Heart right ventricle (tissue), 16 donors: ENCODE measurements at regions not wholly inside any gene's neighbourhood (a gene's known extent, or its start where the extent isn't known, plus 50 kb on each side); places are given as distances from the start of the nearest gene placed in this dataset.

Experiments used
- ATAC-seq, 8 donors: fragments of 200-7000 bp; cut with Tn5 transposase; one replicate each; pipeline ENCODE4 v1.9.1; 2020; ENCODE audit warnings: mild to moderate bottlenecking in 8 of 8, moderate library complexity in 8 of 8, moderate number of reproducible peaks in 1 of 8
- DNase-seq, 2 donors: peaks; one replicate each; pipeline ENCODE4 v3.0.0-alpha.2; 2020
- H3K27ac ChIP-seq, 10 donors: fragments of 200-600 bp; sonication (generic) in 2 of 10; one replicate each; pipeline versions ENCODE4 v1.5.0 to v1.8.0; 2020 to 2022; ENCODE audit warnings: mild to moderate bottlenecking in 3 of 10
- H3K27me3 ChIP-seq, 7 donors: fragments of 200-600 bp; one replicate each; pipeline ENCODE4 v1.8.0; 2021 to 2022; ENCODE audit warnings: mild to moderate bottlenecking in 2 of 7
- H3K36me3 ChIP-seq, 9 donors: fragments of 200-600 bp; sonication (generic) in 1 of 9; one replicate each; pipeline versions ENCODE4 v1.5.0 to v1.8.0; 2020 to 2022; ENCODE audit warnings: mild to moderate bottlenecking in 2 of 9
- H3K4me1 ChIP-seq, 9 donors: fragments of 200-600 bp; sonication (generic) in 1 of 9; one replicate each; pipeline versions ENCODE4 v1.5.0 to v1.8.0; 2020 to 2022; ENCODE audit warnings: mild to moderate bottlenecking in 4 of 9
- H3K4me3 ChIP-seq, 10 donors: fragments of 200-600 bp; sonication (generic) in 2 of 10; one replicate each; pipeline versions ENCODE4 v1.5.0 to v1.8.0; 2020 to 2022; ENCODE audit warnings: mild to moderate bottlenecking in 7 of 10, moderate library complexity in 2 of 10
- H3K9me3 ChIP-seq, 11 donors: fragments of 200-600 bp in 10 of 11; sonication (generic) in 2 of 11; one replicate each; pipeline versions ENCODE4 v1.5.0 to v1.8.0; 2013 to 2022; ENCODE audit warnings: mild to moderate bottlenecking in 2 of 11, control low read depth in 1 of 11, moderate library complexity in 1 of 11
- WGBS, 2 donors: extraction: QIAGEN DNeasy Blood & Tissue Kit; methylation state at CpG; one replicate each; pipeline ENCODE4 v1.1.7; 2013; ENCODE audit warnings: inconsistent platforms in 1 of 2; 5-methylcytosine and 5-hydroxymethylcytosine counted together
- intact Hi-C, 10 donors: fragments of 100-400 bp; cut with DNase I; formaldehyde crosslinking; loops; one replicate each; pipeline versions ENCODE4 v1.11.1 to v1.14.2; 2022
- TF ChIP-seq, protein P1 (sequence below), 9 donors: fragments of 200-600 bp; sonication (generic) in 2 of 9; IDR thresholded peaks; one replicate each; pipeline versions ENCODE4 v1.5.0 to v1.8.0; 2021 to 2022; ENCODE audit warnings: antibody characterized with exemption in 9 of 9, mild to moderate bottlenecking in 5 of 9, moderate library complexity in 1 of 9
- donor health status: Arrhythmogenic right ventricular cardiomyopathy.
- donor health status: ischemic (EF 13 %, LVEDD 7.1; RV severe dilation, severe dysfunction).
- donor health status: healthy with polysubstance abuse.
- donor health status: DM: no; HTN: yes; CAD: no.
- donor health status: DM: no; HTN: no; CAD: no.
- donor health status: ischemic (EF 25% LVEDD 6.9; RV normal size, moderate dysfunction).
- donor health status: ischemic (EF 25% LVEDD 5.7; RV mildly dilated, moderate dysfunction).
- donor health status: healthy.
- donor health status: DM: yes; HTN: yes; CAD: no.
- donor health status: Ischemic cardiomyopathy.
- donor health status: ischemic (EF 35%, LVEDD 5.7; RV mildly dilated, moderate dysfunction).
- donor health status: nonischemic (EF 11% LVEDD 7.7; RV severe dilation, severe dysfunction).
- donor health status: DM: yes; HTN: yes; CAD: no.
- donor health status: PGD.
- donor health status: ischemic (EF 29% LVEDD 5.4; RV normal size, mild dysfunction).
- donor health status: nonischemic (EF 23%, LVEDD 6.1; RV moderate dilation, normal function).

GRCh38 chr1:217029281-217030157 lies 306.3 kb upstream of the ESRRG start:
- 64 to 75% methylated on average over 13 of the region's 13 CpGs for WGBS, 2 donors
- peak in 1 of 8 donors; percentile 29 for ATAC-seq
- H3K27ac ChIP-seq = peak overlapping the region in 1 of 10 donors; percentile 34
- no peaks in the 10 kb centered on the region for H3K36me3 ChIP-seq
- TF ChIP-seq, protein P1, sequence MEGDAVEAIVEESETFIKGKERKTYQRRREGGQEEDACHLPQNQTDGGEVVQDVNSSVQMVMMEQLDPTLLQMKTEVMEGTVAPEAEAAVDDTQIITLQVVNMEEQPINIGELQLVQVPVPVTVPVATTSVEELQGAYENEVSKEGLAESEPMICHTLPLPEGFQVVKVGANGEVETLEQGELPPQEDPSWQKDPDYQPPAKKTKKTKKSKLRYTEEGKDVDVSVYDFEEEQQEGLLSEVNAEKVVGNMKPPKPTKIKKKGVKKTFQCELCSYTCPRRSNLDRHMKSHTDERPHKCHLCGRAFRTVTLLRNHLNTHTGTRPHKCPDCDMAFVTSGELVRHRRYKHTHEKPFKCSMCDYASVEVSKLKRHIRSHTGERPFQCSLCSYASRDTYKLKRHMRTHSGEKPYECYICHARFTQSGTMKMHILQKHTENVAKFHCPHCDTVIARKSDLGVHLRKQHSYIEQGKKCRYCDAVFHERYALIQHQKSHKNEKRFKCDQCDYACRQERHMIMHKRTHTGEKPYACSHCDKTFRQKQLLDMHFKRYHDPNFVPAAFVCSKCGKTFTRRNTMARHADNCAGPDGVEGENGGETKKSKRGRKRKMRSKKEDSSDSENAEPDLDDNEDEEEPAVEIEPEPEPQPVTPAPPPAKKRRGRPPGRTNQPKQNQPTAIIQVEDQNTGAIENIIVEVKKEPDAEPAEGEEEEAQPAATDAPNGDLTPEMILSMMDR (IDR thresholded peaks at IDR 0.05) = no peak
- peaks cover 0 to 26% (median 0%) of the 10 kb centered on the region in 9 donors for H3K4me1 ChIP-seq
- no peaks in the 10 kb centered on the region for H3K27me3 ChIP-seq
- no peak for DNase-seq
- no peak overlapping the region for H3K4me3 ChIP-seq
- intact Hi-C loops = no loop called here
- H3K9me3 ChIP-seq = peaks cover 0 to 6% (median 0%) of the 10 kb centered on the region in 11 donors

GRCh38 chr1:217027403-217028080 lies 304.3 kb upstream of the ESRRG start:
- intact Hi-C loops = no loop called here
- H3K27ac ChIP-seq = no peak overlapping the region
- H3K4me1 ChIP-seq = peaks cover 0 to 26% (median 0%) of the 10 kb centered on the region in 9 donors
- no peaks in the 10 kb centered on the region for H3K36me3 ChIP-seq
- H3K27me3 ChIP-seq = no peaks in the 10 kb centered on the region
- ATAC-seq (no peak), DNase-seq (no peak)
- TF ChIP-seq, protein P1 (IDR thresholded peaks at IDR 0.05) = no peak
- H3K9me3 ChIP-seq = peaks cover 0 to 6% (median 0%) of the 10 kb centered on the region in 11 donors
- no peak overlapping the region for H3K4me3 ChIP-seq
- 84 to 88% methylated on average over 4 of the region's 4 CpGs for WGBS, 2 donors

- TF ChIP-seq, protein P1 (IDR thresholded peaks at IDR 0.05) = no peak
- H3K4me1 ChIP-seq = peaks cover 0 to 30% (median 0%) of the 10 kb centered on the region in 9 donors
- H3K27me3 ChIP-seq = no peaks in the 10 kb centered on the region
- no peaks in the 10 kb centered on the region for H3K36me3 ChIP-seq
- peaks cover 0 to 3% (median 0%) of the 10 kb centered on the region in 11 donors for H3K9me3 ChIP-seq
- DNase-seq = no peak
- intact Hi-C loops = no loop called here
- no peak for ATAC-seq
- no peak overlapping the region for H3K27ac ChIP-seq
- 78 to 90% methylated on average over 2 of the region's 2 CpGs for WGBS, 2 donors
- H3K4me3 ChIP-seq = no peak overlapping the region
These were observed 303.3 kb upstream of the ESRRG start for GRCh38 chr1:217026531-217026930.

GRCh38 chr1:217025381-217025780 lies 302.2 kb upstream of the ESRRG start:
- TF ChIP-seq, protein P1 (IDR thresholded peaks at IDR 0.05) = no peak
- Histone ChIP-seq H3K36me3 (no peaks in the 10 kb centered on the region), H3K4me1 (peaks cover 0 to 24% (median 3%) of the 10 kb centered on the region in 9 donors), H3K27ac (no peak overlapping the region), H3K4me3 (no peak overlapping the region), H3K9me3 (no peaks in the 10 kb centered on the region), H3K27me3 (no peaks in the 10 kb centered on the region)
- intact Hi-C loops = no loop called here
- DNase-seq = no peak
- ATAC-seq = no peak
